SU-DHL-6 (cell line): ENCODE measurements at regions not wholly inside any gene's neighbourhood (a gene's known extent, or its start where the extent isn't known, plus 50 kb on each side); places are given as distances from the start of the nearest gene placed in this dataset.

ENCODE experiments used
- H2AFZ ChIP-seq: fragments of 200-600 bp; sonication (generic); 2 replicates; pipeline ENCODE4 v1.6.1; 2014; ENCODE audit warnings: low read depth, mild to moderate bottlenecking, moderate library complexity, mixed read lengths, antibody characterized with exemption, low read length; ENCODE audit not compliant: severe bottlenecking
- H3F3A ChIP-seq: fragments of 200-600 bp; shearing (Covaris generic); 2 replicates; pipeline ENCODE4 v1.6.0; 2016; ENCODE audit warnings: antibody characterized with exemption, mild to moderate bottlenecking; ENCODE audit not compliant: insufficient read depth
- H3K27ac ChIP-seq: fragments of 200-600 bp; sonication (generic); 2 replicates; pipeline ENCODE4 v1.5.1; 2016; ENCODE audit warnings: low read depth, mild to moderate bottlenecking, low read length, moderate library complexity, mixed read lengths
- H3K27me3 ChIP-seq: fragments of 200-600 bp; sonication (generic), shearing (Covaris generic); 2 replicates; pipeline ENCODE4 v1.6.0; 2014; ENCODE audit warnings: mild to moderate bottlenecking, low read length
- H3K36me3 ChIP-seq: fragments of 200-600 bp; sonication (generic); 2 replicates; pipeline ENCODE4 v1.6.1; 2014; ENCODE audit warnings: mild to moderate bottlenecking, low read length, mixed read lengths
- H3K4me2 ChIP-seq: fragments of 300-600, 200-600 bp; shearing (Covaris generic), sonication (generic); 2 replicates; pipeline ENCODE4 v1.6.0; 2014; ENCODE audit warnings: low read length, low read depth, mild to moderate bottlenecking; ENCODE audit not compliant: poor library complexity, severe bottlenecking
- H3K4me3 ChIP-seq: fragments of 200-600 bp; sonication (generic); 2 replicates; pipeline ENCODE4 v1.5.1; 2014; ENCODE audit warnings: antibody characterized with exemption, low read length, mild to moderate bottlenecking, mixed read lengths; ENCODE audit not compliant: insufficient read depth, poor library complexity, severe bottlenecking
- H3K79me2 ChIP-seq: fragments of 200-600 bp; sonication (generic); 2 replicates; pipeline ENCODE4 v1.6.1; 2014; ENCODE audit warnings: mild to moderate bottlenecking, low read length, moderate library complexity; ENCODE audit not compliant: insufficient read depth
- H3K9ac ChIP-seq: fragments of 200-600 bp; sonication (generic); 2 replicates; pipeline ENCODE4 v1.7.0; 2014; ENCODE audit warnings: mild to moderate bottlenecking, low read length
- H3K9me2 ChIP-seq: fragments of 200-600 bp; sonication (generic); replicated peaks from 2 replicates; pipeline ENCODE4 v1.6.1; 2014; ENCODE audit warnings: low read length; ENCODE audit not compliant: insufficient read depth
- H3K9me3 ChIP-seq: fragments of 200-600 bp; sonication (generic); 2 replicates; pipeline ENCODE4 v1.6.1; 2014; ENCODE audit warnings: low read length, mixed read lengths; ENCODE audit not compliant: insufficient read depth
- H4K20me1 ChIP-seq: fragments of 200-600 bp; sonication (generic); 2 replicates; pipeline ENCODE4 v1.6.1; 2014; ENCODE audit warnings: low read depth, mild to moderate bottlenecking, antibody characterized with exemption, low read length, moderate library complexity, mixed read lengths
- EZH2phosphoT487 ChIP-seq: fragments of 200-600 bp; sonication (generic), shearing (Covaris generic); conservative IDR thresholded peaks from 2 replicates; pipeline ENCODE4 v1.6.1; 2018; ENCODE audit warnings: mild to moderate bottlenecking, antibody characterized with exemption, low read length, moderate library complexity, mixed read lengths
- TF ChIP-seq, protein P1 (sequence below): fragments of 200-600 bp; sonication (generic); IDR thresholded peaks from one replicate; pipeline ENCODE4 v1.5.1; 2017; ENCODE audit warnings: antibody characterized with exemption, mild to moderate bottlenecking, low read length, moderate library complexity; ENCODE audit not compliant: insufficient read depth, poor library complexity, severe bottlenecking

DNA sequence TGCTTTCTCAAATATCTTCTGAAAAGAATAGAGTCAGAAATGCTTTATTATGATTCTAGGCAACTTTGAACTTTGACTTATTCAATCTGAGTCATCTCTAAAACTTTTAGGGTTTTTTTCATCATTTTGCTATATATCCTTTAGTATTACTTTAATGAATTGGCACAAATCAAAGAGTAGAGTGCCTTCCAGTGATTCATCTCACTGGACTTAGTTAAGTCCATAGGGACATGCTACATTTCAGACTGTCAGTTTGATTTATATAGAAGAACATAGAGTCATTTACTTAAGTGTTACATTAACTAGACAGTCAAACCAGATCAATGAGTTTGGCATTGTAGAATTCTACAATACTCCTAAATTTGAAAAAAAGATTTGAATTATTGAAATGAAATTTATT is 1235.7 kb upstream of the MAP3K7 start:
- Histone ChIP-seq H3K9me3 (no peaks in the 10 kb centered on the region), H3K27me3 (no peaks in the 10 kb centered on the region), H3K27ac (no peak overlapping the region), H3K79me2 (no peaks in the 10 kb centered on the region), H3K9me2 (no peaks in the 10 kb centered on the region), H3F3A (no peaks in the 10 kb centered on the region), H3K4me2 (no peak overlapping the region), H2AFZ (no peak overlapping the region), H4K20me1 (no peaks in the 10 kb centered on the region), H3K4me3 (no peak overlapping the region), H3K36me3 (no peaks in the 10 kb centered on the region), H3K9ac (no peak overlapping the region)
- TF ChIP-seq EZH2phosphoT487, result no peak
- TF ChIP-seq, protein P1, sequence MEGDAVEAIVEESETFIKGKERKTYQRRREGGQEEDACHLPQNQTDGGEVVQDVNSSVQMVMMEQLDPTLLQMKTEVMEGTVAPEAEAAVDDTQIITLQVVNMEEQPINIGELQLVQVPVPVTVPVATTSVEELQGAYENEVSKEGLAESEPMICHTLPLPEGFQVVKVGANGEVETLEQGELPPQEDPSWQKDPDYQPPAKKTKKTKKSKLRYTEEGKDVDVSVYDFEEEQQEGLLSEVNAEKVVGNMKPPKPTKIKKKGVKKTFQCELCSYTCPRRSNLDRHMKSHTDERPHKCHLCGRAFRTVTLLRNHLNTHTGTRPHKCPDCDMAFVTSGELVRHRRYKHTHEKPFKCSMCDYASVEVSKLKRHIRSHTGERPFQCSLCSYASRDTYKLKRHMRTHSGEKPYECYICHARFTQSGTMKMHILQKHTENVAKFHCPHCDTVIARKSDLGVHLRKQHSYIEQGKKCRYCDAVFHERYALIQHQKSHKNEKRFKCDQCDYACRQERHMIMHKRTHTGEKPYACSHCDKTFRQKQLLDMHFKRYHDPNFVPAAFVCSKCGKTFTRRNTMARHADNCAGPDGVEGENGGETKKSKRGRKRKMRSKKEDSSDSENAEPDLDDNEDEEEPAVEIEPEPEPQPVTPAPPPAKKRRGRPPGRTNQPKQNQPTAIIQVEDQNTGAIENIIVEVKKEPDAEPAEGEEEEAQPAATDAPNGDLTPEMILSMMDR, result no peak

- no peak overlapping the region for H3K4me2 ChIP-seq
- H3K27ac ChIP-seq, result no peak overlapping the region
- no peaks in the 10 kb centered on the region for H3K9me2 ChIP-seq
- H3K4me3 ChIP-seq, result no peak overlapping the region
- no peaks in the 10 kb centered on the region for H3K36me3 ChIP-seq
- no peaks in the 10 kb centered on the region for H3K27me3 ChIP-seq
- no peak overlapping the region for H2AFZ ChIP-seq
- no peaks in the 10 kb centered on the region for H3K79me2 ChIP-seq
- TF ChIP-seq, protein P1, result no peak
- no peak for TF ChIP-seq EZH2phosphoT487
- no peak overlapping the region for H3K9ac ChIP-seq
- H3K9me3 ChIP-seq, result no peaks in the 10 kb centered on the region
- no peaks in the 10 kb centered on the region for H3F3A ChIP-seq
- H4K20me1 ChIP-seq, result no peaks in the 10 kb centered on the region
Measured at GRCh38 chr6:91816335-91816734, 1229.5 kb upstream of the MAP3K7 start.

DNA sequence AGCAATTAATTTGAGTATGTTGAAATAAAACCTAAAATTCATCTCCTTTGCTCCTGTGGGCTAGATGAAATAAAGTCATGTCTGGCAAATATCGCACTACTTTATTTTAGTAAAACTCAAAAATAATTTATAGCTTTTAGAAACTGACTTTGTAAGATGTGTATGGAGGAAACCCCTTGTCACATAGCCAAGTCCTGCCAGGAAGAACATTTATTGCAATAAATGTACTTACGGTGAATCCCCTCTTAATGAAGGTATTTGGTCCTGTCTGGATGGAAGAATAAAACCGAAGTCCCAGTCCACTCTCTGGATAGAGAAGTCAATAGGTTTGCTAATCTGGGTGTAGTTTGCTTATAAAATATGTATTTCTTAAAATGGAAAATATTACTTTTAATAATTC is 1226.8 kb upstream of the MAP3K7 start:
- no peak overlapping the region for H2AFZ ChIP-seq
- H3K9me3 ChIP-seq, result no peaks in the 10 kb centered on the region
- no peak overlapping the region for H3K4me3 ChIP-seq
- H3K9ac ChIP-seq, result no peak overlapping the region
- H3K27me3 ChIP-seq, result no peaks in the 10 kb centered on the region
- H3K4me2 ChIP-seq, result no peak overlapping the region
- H3K9me2 ChIP-seq, result no peaks in the 10 kb centered on the region
- no peaks in the 10 kb centered on the region for H3F3A ChIP-seq
- TF ChIP-seq EZH2phosphoT487, result no peak
- TF ChIP-seq, protein P1, result no peak
- no peaks in the 10 kb centered on the region for H3K79me2 ChIP-seq
- H3K27ac ChIP-seq, result no peak overlapping the region
- no peaks in the 10 kb centered on the region for H3K36me3 ChIP-seq
- H4K20me1 ChIP-seq, result no peaks in the 10 kb centered on the region
